HG03469 (cell line): ENCODE measurements at regions not wholly inside any gene's neighbourhood (a gene's known extent, or its start where the extent isn't known, plus 50 kb on each side); places are given as distances from the start of the nearest gene placed in this dataset.
"Not testable (repeated sequence)": the region's sequence is repeated elsewhere in the genome, so short reads cannot be mapped to it uniquely, and the experiment has no call there.

ENCODE experiments used
- ATAC-seq: cut with Tn5 transposase; IDR thresholded peaks from one replicate; pipeline ENCODE4 v1.9.1; 2021; ENCODE audit warnings: mild to moderate bottlenecking, moderate library complexity, moderate number of reproducible peaks; ENCODE audit not compliant: unreplicated experiment

DNA sequence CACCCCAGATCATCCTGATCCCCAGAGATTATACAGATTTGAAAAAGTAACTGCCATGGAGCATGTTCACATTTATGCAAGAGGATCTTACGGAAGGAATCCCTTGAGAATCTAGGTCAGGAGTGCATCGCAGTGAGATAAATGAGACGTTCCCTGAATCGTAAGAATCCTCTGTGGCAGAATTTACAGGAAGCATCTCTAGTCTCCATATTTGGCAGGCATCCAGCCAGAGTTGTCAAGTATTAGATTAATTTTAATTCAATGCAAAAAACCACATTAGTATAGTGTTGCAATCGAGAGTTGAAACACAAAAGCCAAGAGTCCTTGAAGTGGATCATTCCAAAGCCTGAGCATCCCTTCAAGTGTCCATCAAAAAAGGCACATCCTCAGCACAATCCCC is 100.8 kb downstream of the RRAGC start:
- ATAC-seq = no peak

DNA sequence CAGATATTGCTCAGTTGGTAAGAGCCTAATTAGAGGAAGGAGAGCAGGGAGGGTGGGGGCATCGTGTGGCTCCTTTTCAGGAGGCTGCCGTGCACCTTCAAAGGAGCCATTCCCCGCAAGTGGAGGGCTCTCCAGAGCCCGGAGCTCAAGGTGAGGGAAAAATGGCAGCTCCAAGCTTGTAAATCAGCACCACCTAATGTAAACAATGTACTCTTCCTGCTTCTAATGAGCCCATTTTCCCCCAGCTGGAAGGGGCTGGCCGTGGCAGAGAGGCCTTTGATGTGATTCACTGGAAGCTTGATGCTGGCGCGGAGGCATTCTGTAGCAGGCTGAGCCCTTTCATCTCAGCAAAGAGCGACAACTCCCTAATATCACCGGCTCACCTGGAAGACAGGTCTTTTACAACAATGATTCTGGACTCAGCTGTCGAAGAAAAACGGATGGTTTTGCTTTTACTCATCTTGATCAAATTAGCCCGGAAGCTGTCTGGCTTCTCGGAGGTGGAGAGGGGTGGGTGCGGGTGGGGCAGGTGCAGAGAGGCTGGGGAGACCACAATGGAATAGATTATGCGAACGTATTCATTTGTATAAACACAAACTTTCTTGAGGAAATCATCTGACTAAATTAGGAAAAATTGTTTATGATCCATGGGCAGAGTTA is 112.5 kb downstream of the RRAGC start:
- ATAC-seq = no peak

DNA sequence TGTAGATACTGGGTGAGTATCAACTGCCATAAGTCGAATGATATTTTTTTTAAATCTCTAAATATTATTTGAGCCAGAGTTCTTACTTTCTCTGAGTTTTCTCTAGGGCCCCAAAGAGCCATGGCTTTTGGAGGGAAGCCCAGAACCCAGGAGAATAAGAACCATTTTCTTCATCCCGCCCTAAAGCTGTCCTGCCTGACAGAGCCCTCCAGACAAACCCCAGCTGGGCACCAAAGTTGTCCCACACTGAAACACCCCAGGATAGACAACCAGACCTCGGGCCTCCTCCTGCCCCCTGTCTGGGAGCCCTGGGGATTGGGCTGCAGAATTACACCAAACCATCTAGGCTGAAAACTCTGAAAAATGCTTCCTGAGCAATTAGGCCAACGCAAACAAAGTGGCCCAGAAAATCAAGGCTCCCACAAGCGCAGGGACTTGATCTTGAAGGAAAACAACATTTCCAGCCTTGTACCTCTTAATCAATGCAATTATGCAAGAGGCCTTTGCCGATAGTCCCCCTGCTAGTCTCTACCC is 113.1 kb downstream of the RRAGC start:
- no peak for ATAC-seq

DNA sequence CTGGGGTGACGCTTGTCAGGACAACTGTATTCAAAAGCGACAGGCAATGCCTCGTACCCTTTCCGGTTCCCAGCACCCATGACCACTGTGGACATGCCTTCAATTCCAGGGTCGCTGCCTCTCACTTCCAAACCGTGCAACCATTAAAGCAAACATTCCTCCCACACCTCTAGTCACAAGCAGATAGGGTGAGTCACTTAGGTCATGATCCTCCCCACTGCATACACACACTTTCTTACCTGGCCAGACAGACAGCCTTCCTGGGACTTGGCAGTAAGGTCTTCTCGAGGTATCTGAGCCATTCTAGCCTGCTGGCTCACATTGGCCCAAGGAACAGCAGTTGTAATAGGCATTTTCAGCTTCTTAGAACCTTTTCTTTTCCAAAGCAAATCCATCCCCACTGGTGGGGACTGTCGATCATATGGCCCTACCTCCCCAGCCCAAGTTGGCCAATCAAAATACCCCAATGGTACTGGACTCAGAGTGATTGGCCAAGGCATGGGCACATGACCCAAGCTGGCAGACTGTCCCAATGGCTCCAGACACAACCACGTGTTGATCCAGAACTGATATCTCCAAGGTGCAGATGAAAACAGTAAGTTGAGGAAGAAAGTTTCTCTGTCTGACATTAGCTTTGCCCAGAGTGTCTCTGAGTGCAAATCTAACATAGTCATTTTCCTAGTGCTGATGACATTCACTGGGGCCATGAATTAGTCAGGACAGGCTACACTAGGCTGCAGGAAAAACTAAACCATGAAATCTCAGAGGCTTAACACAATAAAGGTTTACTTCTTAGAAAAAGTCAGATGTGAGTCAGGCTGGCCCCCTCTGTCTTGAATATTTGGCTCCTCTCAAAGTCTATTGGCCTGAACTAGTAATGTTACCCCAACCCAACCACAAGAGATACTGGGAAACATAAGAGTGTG is 113.8 kb downstream of the RRAGC start:
- ATAC-seq = no peak

DNA sequence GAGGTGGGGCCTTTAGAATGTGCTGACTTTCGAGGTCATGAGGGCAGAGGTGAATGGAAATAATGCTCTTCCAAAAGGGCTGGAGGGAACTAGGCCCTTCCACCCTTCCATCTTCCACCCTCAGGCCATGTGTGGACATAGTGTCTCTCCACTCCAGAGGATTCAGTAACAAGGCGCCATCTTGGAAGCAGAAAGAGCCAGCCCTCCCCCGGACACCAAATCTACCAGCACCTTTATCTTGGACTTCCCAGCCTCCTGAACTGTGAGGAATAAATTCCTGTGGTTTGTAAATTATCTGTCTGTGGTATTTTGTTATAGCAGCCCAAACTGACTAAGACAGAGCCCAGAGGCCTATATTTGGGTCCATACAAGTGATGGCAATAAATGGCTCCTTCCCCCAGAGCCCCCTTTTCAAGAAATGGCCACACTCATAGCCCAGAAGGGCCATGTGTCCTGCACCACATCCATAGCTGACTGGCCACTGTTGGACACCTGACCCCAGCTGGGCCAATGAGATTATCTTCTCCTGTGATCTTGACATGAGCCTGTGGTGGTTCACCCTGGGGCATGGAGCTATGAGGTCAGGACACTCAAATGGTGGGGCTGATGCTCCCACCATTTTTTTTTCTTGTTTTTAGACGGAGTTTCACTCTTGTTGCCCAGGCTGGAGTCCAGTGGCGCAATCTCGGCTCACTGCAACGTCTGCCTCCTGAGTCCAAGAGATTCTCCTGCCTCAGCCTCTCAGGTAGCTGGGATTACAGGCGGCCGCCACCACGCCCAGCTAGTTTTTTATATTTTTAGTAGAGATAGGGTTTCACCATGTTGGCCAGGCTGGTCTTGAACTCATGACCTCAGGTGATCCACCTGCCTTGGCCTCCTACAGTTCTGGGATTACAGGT is 114.9 kb downstream of the RRAGC start:
- no peak for ATAC-seq

DNA sequence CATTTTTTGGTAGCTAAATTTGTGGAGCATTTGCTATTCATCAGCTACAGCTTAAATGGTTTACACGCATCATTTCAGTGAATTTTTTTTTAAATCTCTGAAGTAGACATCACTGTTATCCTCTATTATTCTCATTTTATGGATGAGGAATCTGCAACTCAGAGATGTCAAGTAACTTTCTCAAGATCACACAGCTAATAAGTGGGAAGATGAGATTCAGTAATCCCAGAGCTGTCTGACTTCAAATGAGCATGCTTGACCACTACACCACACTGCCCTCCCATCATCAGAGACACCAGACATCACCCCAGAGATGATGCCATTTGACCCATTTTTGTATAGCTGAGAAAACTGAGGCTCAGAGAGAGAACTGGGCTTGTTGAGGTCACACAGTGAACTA is 116.4 kb downstream of the RRAGC start:
- ATAC-seq = no peak

DNA sequence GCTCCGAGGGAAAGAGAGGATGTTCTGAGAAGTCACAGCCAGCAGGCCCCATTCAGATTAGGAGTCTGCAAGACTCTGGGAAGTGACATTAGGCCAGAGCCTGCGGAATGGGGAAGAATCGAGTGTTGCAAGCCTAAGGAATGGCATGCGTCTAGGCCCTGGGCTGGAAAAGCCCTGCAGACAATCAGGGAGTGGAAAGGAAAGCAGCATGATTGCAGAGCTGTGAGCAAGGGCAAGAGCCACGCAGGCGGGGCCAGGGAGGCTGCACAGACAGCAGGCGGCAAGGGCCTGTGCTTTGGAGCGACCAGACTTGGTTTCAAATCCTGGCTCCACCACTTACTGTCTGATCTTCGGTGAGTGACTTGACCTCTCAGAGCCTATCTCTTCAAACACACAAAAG is 118.2 kb downstream of the RRAGC start:
- no peak for ATAC-seq

DNA sequence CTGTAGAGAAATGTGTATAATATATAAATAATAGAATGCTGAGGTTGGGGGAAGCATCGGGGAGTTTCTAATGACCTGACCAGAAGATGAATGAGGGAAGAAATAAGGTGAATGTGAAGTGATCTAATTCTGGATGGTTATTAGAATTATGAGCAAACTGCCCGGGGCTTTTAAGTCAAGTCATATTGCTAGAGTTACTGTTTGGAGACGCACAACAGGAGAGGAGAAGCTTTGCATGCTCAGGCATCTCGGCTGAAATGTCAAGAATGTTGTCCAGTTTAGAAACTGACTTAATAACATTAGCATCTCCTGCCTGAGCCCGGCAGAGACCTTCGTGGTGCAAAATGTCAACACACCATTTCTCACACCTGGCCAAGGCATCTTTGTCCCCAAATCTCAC is 119.1 kb downstream of the RRAGC start:
- no peak for ATAC-seq

DNA sequence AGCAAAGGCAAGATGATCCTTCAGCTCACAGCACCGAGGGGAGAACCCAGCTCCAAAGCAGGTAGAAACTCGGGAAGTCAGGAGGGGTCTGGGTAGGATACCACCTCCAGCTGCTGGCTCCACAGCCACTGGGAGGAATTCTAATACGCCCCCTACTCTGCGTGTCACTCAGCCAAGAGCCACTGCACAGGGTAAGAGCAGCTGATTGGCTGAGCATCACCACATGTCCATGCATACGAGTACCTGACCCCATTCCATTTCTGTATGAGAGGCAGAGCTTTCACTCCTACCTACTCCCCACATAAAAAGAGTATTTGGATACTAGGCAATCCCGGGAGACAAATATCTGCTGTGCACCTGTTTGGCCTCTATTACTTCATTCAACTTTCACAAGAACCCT is 121.4 kb downstream of the RRAGC start:
- no peak for ATAC-seq

DNA sequence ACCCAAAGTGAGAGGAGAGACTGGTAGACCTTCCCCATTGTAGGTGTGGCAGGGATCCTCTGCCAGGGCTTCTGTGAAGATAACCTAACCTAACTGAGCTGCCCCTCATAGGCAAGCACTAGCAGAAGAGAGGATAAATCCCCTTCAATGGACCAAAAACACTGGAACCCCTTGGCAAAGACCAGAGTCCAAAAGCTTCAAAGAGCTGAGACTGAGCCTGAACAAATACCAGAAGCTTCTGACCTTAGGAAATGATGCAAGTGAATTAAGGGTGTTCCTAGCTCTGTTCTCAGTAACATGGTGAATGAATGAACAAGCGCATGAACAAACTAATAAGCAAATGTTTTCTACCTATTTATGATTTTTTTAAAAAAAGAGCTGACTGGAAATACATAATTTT is 123.2 kb downstream of the RRAGC start:
- no peak for ATAC-seq

DNA sequence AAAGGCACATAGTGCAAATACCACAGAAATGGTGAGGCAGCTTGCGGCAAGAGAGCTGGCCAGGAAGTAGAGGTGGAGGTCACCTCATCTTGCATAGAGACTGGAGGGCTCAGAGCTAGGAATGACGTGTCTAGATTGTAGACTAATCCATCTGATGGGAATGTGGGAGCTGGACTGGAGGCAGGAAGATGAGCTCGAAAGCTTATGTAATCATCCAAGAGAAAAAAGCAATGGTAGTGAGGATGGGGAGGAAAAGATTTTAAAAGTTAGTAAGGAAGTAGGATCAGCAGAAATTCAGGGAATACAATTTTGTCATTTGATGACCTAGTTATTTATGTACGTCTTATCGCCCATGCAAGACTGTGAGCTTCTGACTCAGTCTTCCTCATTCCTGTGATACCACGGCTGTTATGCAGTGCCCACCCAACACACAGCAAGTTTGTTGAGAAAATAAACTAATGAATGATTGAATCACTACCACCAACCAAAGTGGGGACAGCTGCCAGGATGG is 123.9 kb downstream of the RRAGC start:
- no peak for ATAC-seq

DNA sequence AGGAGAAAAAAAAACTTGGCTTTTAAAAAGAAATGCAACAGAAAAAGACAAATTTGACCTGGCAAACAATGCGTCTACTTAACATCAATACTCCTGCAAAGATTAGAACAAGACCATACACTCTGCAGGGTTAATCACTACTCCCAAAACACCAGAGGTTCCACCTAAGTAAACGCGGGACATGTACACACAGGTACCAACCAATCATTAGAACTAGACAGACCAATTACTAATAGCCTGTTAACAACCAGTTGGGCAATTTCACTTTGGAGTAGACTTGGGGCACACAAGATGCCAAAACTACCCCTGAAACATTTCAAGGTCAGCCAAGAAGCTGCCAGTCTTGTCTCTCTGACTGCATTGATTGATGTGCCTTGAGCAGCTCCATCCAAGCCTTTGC is 125.8 kb downstream of the RRAGC start:
- no peak for ATAC-seq

DNA sequence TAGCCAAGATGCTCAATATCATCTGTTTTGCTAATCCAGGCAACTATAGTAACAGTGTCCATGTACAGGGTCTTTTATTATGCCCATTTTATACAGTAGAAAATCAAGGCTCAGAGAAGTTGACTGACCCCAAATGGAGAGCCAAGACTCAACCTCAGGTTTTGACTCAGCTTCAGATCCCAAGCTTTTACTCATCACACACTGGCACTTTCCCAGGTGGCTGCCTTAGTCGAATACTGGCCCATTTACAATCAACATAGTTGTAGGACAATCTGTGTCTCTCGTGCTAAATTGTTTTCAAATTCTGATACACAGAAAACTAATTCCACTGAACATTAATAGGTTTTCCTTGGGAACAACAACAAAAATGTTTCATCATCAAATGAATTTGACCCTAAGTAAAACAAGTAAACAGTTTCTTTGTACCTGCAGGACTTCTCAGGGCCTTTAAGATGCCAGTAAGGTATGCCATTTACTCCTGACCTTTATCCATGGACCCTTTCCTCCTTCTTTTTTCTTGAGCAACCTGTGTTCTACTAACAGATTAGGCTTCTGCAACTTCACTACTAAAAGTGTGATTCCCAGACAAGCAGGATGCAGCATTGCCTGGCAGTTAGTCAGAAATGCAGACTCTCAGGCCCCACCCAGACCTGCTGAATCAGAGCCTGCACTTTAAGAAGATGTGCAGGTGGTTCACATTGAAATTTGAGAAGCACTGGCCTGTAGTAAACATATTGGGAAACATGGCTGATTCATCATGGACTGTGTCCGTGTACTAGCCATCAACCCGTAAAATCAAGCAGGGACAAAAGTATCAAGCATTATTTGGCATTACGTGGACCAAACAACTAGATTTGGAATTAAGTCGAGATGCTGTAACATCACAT is 128.8 kb downstream of the RRAGC start:
- no peak for ATAC-seq

DNA sequence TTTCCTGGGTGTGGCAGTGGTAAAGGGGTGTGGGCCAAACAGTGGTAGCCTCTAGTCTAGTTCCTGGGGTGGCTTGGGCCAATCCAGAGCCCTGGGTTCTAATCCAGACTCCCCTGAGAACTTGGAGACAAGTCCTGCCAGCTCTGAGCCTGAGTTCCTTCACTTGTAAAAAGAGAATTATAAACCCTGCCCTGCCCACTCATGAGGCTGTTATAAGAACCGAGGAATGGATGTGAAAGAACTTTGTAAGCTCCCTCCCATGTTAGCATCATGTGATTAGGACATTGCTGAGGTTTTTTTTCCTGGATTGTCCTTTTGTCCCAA is 131.0 kb downstream of the RRAGC start:
- no peak for ATAC-seq

DNA sequence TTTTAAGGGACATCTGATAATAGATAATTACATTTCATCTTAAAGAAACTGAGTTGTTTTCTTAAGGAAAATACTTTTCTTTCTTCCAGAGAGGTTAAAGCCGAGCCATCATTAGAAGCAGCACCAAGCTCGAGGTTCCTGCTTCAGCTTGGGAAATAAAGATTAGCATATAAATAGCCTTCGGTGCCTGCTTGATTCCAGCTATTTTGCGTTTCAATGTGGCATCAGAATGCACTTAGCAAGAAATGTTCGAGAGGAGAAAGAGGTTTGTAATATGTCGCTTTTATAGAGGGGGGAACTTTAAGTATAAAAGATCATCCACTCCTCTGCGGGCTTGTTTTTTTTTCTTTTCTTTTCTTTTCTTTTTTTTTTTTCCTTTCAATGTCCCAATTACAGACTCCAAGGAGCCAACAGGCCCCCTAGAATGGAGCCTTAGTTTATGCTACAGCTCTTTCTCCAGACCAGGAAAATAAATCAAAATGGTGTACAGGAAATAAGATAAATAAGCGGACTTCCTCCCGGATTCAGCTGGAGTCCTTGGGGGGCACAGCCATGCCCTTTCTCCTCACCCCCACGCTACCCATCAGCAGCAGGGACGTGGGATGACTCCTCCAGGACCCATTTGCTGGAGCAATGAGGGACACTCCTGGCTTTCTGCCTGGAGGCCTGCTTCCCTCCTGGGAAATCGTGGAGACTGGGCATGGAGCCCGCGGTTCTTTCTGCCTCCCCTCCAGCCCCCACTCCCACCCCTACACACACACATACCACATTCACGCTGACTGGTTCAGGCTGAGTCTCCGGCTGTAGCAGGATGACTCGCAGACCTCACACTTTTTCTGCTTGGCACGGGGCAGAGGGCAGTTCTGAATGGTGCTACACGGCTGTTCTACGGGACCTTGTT is 131.6 kb downstream of the RRAGC start:
- ATAC-seq = no peak

DNA sequence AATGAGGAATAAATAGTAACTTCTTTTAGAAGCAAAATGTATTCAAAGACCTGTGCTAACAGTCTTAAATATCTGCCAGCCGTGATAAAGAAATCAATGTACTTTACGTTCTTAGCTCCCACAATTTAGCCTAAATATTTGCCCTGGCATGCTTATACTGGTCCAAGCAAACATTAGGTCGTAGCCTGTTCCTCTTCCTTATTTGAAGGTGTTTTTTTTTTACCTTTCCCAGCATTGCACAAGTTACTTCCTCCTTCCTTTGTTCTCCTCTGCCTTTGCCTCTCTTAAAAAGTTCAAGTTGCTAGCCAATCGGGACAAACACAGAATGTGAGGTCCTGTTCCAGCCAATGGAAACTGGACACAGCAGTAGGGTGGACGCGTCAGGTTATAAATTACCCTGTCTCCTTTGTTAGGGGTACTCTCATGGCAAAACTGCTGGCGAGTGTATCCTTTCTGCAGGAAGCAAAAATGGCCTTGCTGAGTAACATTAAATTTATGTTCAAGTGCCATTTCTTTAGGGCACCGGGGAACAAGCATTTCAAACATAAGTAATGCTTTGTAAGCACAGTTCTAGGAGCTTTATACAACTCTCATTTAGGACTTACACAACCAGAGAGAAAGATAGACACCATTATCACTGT is 134.1 kb downstream of the RRAGC start:
- not testable (repeated sequence) for ATAC-seq

DNA sequence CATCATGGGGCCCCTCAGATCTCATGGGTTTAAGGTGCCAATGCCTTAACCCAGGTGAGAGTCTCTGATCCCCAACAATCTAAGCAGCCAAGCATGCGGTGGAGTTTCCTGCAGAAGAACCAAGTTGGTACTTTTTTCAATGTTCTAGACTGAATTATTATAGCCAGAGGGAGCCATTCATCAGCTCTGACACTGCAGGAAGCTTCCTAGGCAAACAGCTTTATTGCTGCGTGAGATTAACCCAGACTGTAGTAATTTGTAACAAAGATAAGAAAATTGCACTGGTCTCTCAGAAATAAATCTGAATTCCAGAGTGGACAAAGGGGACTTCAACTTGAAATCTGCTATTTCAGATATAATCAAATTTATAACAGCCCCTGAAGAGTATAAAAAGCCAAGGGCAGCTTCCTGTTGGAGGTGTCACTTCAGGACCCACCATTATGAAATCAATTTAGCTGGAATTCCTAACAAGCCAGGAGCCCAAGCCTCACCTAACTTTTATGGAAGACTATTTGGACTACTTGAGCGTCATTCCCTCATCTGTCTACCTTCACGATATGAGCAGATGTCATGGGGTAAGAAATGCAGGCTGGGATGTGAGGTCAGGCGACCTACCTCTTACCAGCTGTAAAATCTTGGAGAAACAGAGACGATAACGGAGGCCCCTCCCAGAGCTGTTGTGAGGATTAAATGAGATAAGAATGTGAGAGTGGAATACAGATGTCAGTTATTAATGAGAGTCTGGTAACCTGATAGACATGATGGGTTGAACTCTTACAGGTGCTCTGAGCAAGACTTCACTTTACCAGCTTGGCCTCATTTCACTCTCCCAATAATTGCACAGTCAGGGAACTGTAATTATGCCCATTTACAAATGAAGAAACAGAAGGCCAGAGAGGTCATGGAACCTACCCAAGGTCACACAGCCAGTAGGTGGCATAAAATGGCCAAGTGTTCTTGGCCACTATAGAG is 135.1 kb downstream of the RRAGC start:
- ATAC-seq = no peak
